CD8-positive, alpha-beta memory T cell (primary cell): ENCODE measurements at regions not wholly inside any gene's neighbourhood (a gene's known extent, or its start where the extent isn't known, plus 50 kb on each side); places are given as distances from the start of the nearest gene placed in this dataset.

Experiments
- CTCF ChIA-PET: fragments of 350-600 bp; sonication (Branson Sonifier 250); formaldehyde crosslinking; loops from one replicate; lab custom pipeline; 2021; ENCODE audit warnings: antibody characterized with exemption; lab: Charles Lee
- POLR2A ChIA-PET: fragments of 350-600 bp; sonication (Branson Sonifier 250); formaldehyde crosslinking; loops from one replicate; lab custom pipeline; 2021; ENCODE audit warnings: antibody characterized with exemption; lab: Charles Lee
- DNase-seq, 5 donors: peaks; one replicate each; pipeline versions ENCODE4 v3.0.0 to v3.0.0-alpha.2; 2020 to 2022; ENCODE audit warnings: mixed read lengths in 1 of 5
- H3K27ac ChIP-seq: one replicate; pipeline ENCODE4 v1.7.0; 2013; ENCODE audit warnings: low read depth, mild to moderate bottlenecking, low read length, moderate library complexity
- H3K27me3 ChIP-seq: 2 replicates; pipeline ENCODE4 v1.7.0; 2013; ENCODE audit warnings: low read length, mild to moderate bottlenecking; ENCODE audit not compliant: insufficient read depth, poor library complexity, severe bottlenecking
- H3K36me3 ChIP-seq: 2 replicates; pipeline ENCODE4 v1.7.0; 2013; ENCODE audit warnings: mild to moderate bottlenecking, low read length, moderate library complexity; ENCODE audit not compliant: insufficient read depth
- H3K4me1 ChIP-seq: 2 replicates; pipeline ENCODE4 v1.7.0; 2013; ENCODE audit warnings: mild to moderate bottlenecking, low read length, moderate library complexity; ENCODE audit not compliant: insufficient read depth
- H3K4me3 ChIP-seq: 2 replicates; pipeline ENCODE4 v1.7.0; 2013; ENCODE audit warnings: mild to moderate bottlenecking, low read length
- H3K9me3 ChIP-seq: 2 replicates; pipeline ENCODE4 v1.7.0; 2013; ENCODE audit warnings: mild to moderate bottlenecking, low read length
- H3K27ac Mint-ChIP-seq, 8 donors: one replicate each; pipeline ENCODE4 v1.8.0; 2020 to 2021; ENCODE audit warnings: mixed read lengths in 8 of 8, mild to moderate bottlenecking in 6 of 8, inconsistent platforms in 3 of 8, moderate library complexity in 3 of 8
- H3K27me3 Mint-ChIP-seq, 2 donors: one replicate each; pipeline ENCODE4 v1.8.0; 2020 to 2021; ENCODE audit warnings: mixed read lengths in 2 of 2, mild to moderate bottlenecking in 1 of 2, moderate library complexity in 1 of 2
- H3K36me3 Mint-ChIP-seq, 3 donors: one replicate each; pipeline ENCODE4 v1.8.0; 2020 to 2021; ENCODE audit warnings: mixed read lengths in 3 of 3, inconsistent platforms in 1 of 3, mild to moderate bottlenecking in 1 of 3
- H3K4me1 Mint-ChIP-seq, 3 donors: one replicate each; pipeline ENCODE4 v1.8.0; 2020 to 2021; ENCODE audit warnings: mixed read lengths in 3 of 3, inconsistent platforms in 1 of 3, mild to moderate bottlenecking in 1 of 3
- H3K4me3 Mint-ChIP-seq, 7 donors: one replicate each; pipeline ENCODE4 v1.8.0; 2020 to 2021; ENCODE audit warnings: mixed read lengths in 7 of 7, mild to moderate bottlenecking in 6 of 7, moderate library complexity in 4 of 7, inconsistent platforms in 2 of 7
- H3K9me3 Mint-ChIP-seq, 5 donors: one replicate each; pipeline ENCODE4 v1.8.0; 2020 to 2022; ENCODE audit warnings: mixed read lengths in 5 of 5, mild to moderate bottlenecking in 3 of 5, moderate library complexity in 2 of 5, inconsistent platforms in 1 of 5

- no peak overlapping the region for H3K4me3 Mint-ChIP-seq
- H3K27me3 ChIP-seq = peaks cover 5% of the 10 kb centered on the region
- peaks cover 0 to 5% (median 0%) of the 10 kb centered on the region in 5 donors for H3K9me3 Mint-ChIP-seq
- no peaks in the 10 kb centered on the region for H3K36me3 ChIP-seq
- peaks cover 2 to 7% (median 5%) of the 10 kb centered on the region in 3 donors for H3K4me1 Mint-ChIP-seq
- no peaks in the 10 kb centered on the region for H3K4me1 ChIP-seq
- ChIA-PET POLR2A (no interaction called here), CTCF (no interaction called here)
- no peaks in the 10 kb centered on the region for H3K9me3 ChIP-seq
- no peak overlapping the region for H3K27ac Mint-ChIP-seq
- no peak overlapping the region for H3K4me3 ChIP-seq
- H3K27ac ChIP-seq = no peak overlapping the region
- peaks cover 0 to 9% (median 0%) of the 10 kb centered on the region in 3 donors for H3K36me3 Mint-ChIP-seq
- H3K27me3 Mint-ChIP-seq = peaks cover 1 to 34% of the 10 kb centered on the region in 2 donors
- DNase-seq = no peak
Measured at GRCh38 chr15:94015324-94015723, 216.0 kb upstream of the MCTP2 start.

GRCh38 chr15:94008104-94009074 lies 223.0 kb upstream of the MCTP2 start:
- no peaks in the 10 kb centered on the region for H3K9me3 Mint-ChIP-seq
- Histone ChIP-seq H3K36me3 (no peaks in the 10 kb centered on the region), H3K4me1 (no peaks in the 10 kb centered on the region), H3K4me3 (no peak overlapping the region), H3K27me3 (peaks cover 5% of the 10 kb centered on the region), H3K27ac (no peak overlapping the region), H3K9me3 (no peaks in the 10 kb centered on the region)
- peaks cover 1 to 23% of the 10 kb centered on the region in 2 donors for H3K27me3 Mint-ChIP-seq
- CTCF ChIA-PET = no interaction called here
- no peak overlapping the region for H3K27ac Mint-ChIP-seq
- POLR2A ChIA-PET = no interaction called here
- no peaks in the 10 kb centered on the region for H3K36me3 Mint-ChIP-seq
- DNase-seq = no peak
- H3K4me1 Mint-ChIP-seq = peaks cover 2 to 7% (median 5%) of the 10 kb centered on the region in 3 donors
- H3K4me3 Mint-ChIP-seq = no peak overlapping the region

DNA sequence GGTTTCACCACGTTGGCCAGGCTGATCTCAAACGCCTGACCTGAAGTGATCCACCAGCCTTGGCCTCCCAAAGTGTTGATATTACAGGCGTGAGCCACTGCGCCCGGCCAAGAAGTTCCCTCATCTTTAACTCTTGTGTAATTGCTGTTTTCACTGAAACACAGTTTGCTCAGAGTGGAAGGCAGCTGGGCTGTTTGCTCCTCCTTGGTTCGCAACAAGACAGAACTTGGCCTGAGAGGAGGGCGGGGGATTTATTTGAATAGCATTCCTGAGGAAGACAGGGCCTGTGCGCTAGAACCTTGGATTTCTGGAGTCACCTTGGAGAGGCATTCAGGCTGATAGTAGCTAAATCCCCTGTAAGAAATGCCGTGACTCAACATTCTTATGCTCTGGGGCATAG lies 226.7 kb upstream of the MCTP2 start:
- no peaks in the 10 kb centered on the region for H3K27me3 ChIP-seq
- CTCF ChIA-PET = no interaction called here
- no peak overlapping the region for H3K4me3 ChIP-seq
- H3K4me1 Mint-ChIP-seq = no peaks in the 10 kb centered on the region
- no peaks in the 10 kb centered on the region for H3K36me3 Mint-ChIP-seq
- H3K27ac ChIP-seq = no peak overlapping the region
- POLR2A ChIA-PET = no interaction called here
- H3K9me3 Mint-ChIP-seq = no peaks in the 10 kb centered on the region
- no peak overlapping the region for H3K4me3 Mint-ChIP-seq
- H3K4me1 ChIP-seq = no peaks in the 10 kb centered on the region
- no peaks in the 10 kb centered on the region for H3K9me3 ChIP-seq
- DNase-seq = no peak
- no peak overlapping the region for H3K27ac Mint-ChIP-seq
- no peaks in the 10 kb centered on the region for H3K36me3 ChIP-seq
- H3K27me3 Mint-ChIP-seq = peaks cover 0 to 13% of the 10 kb centered on the region in 2 donors

- ChIA-PET CTCF (no interaction called here), POLR2A (no interaction called here)
- H3K36me3 ChIP-seq = no peaks in the 10 kb centered on the region
- H3K4me1 Mint-ChIP-seq = no peaks in the 10 kb centered on the region
- no peaks in the 10 kb centered on the region for H3K27me3 ChIP-seq
- H3K9me3 ChIP-seq = no peaks in the 10 kb centered on the region
- H3K27ac Mint-ChIP-seq = peak overlapping the region in 1 of 8 donors; percentile 90
- H3K4me1 ChIP-seq = no peaks in the 10 kb centered on the region
- no peaks in the 10 kb centered on the region for H3K36me3 Mint-ChIP-seq
- H3K27me3 Mint-ChIP-seq = peaks cover 0 to 12% of the 10 kb centered on the region in 2 donors
- no peak overlapping the region for H3K4me3 Mint-ChIP-seq
- DNase-seq = no peak
- no peak overlapping the region for H3K27ac ChIP-seq
- no peak overlapping the region for H3K4me3 ChIP-seq
- no peaks in the 10 kb centered on the region for H3K9me3 Mint-ChIP-seq
Measured at GRCh38 chr15:94002041-94002440, 229.3 kb upstream of the MCTP2 start.

- Histone ChIP-seq H3K9me3 (no peaks in the 10 kb centered on the region), H3K4me3 (no peak overlapping the region), H3K27me3 (no peaks in the 10 kb centered on the region), H3K36me3 (no peaks in the 10 kb centered on the region), H3K27ac (no peak overlapping the region), H3K4me1 (no peaks in the 10 kb centered on the region)
- H3K27me3 Mint-ChIP-seq = peaks cover 0 to 12% of the 10 kb centered on the region in 2 donors
- ChIA-PET POLR2A (no interaction called here), CTCF (no interaction called here)
- no peak for DNase-seq
- H3K4me3 Mint-ChIP-seq = no peak overlapping the region
- H3K27ac Mint-ChIP-seq = no peak overlapping the region
- no peaks in the 10 kb centered on the region for H3K36me3 Mint-ChIP-seq
- no peaks in the 10 kb centered on the region for H3K9me3 Mint-ChIP-seq
- no peaks in the 10 kb centered on the region for H3K4me1 Mint-ChIP-seq
Measured at GRCh38 chr15:94001255-94001801, 230.0 kb upstream of the MCTP2 start.

GRCh38 chr15:94000606-94001005 lies 230.8 kb upstream of the MCTP2 start:
- no peak overlapping the region for H3K4me3 Mint-ChIP-seq
- Histone ChIP-seq H3K27ac (no peak overlapping the region), H3K27me3 (no peaks in the 10 kb centered on the region), H3K36me3 (no peaks in the 10 kb centered on the region), H3K4me3 (no peak overlapping the region), H3K9me3 (no peaks in the 10 kb centered on the region), H3K4me1 (no peaks in the 10 kb centered on the region)
- no peaks in the 10 kb centered on the region for H3K9me3 Mint-ChIP-seq
- no peak for DNase-seq
- POLR2A ChIA-PET = no interaction called here
- H3K4me1 Mint-ChIP-seq = no peaks in the 10 kb centered on the region
- peaks cover 0 to 10% of the 10 kb centered on the region in 2 donors for H3K27me3 Mint-ChIP-seq
- H3K27ac Mint-ChIP-seq = peak overlapping the region in 1 of 8 donors; percentile 10
- CTCF ChIA-PET = no interaction called here
- H3K36me3 Mint-ChIP-seq = no peaks in the 10 kb centered on the region

- H3K36me3 ChIP-seq = no peaks in the 10 kb centered on the region
- Mint-ChIP-seq H3K27me3 (peaks cover 0 to 13% of the 10 kb centered on the region in 2 donors), H3K4me3 (no peak overlapping the region), H3K36me3 (no peaks in the 10 kb centered on the region), H3K4me1 (no peaks in the 10 kb centered on the region), H3K27ac (no peak overlapping the region), H3K9me3 (no peaks in the 10 kb centered on the region)
- no peaks in the 10 kb centered on the region for H3K9me3 ChIP-seq
- ChIA-PET POLR2A (no interaction called here), CTCF (interaction anchor here (1.0 kb wide), 1 partner anchor 10 kb away, joined by 3 read pairs; no protein-coding TSS in a partner anchor)
- no peaks in the 10 kb centered on the region for H3K27me3 ChIP-seq
- no peak overlapping the region for H3K4me3 ChIP-seq
- no peaks in the 10 kb centered on the region for H3K4me1 ChIP-seq
- no peak overlapping the region for H3K27ac ChIP-seq
- DNase-seq = no peak
Measured at GRCh38 chr15:93997071-93997658, 234.2 kb upstream of the MCTP2 start.

DNA sequence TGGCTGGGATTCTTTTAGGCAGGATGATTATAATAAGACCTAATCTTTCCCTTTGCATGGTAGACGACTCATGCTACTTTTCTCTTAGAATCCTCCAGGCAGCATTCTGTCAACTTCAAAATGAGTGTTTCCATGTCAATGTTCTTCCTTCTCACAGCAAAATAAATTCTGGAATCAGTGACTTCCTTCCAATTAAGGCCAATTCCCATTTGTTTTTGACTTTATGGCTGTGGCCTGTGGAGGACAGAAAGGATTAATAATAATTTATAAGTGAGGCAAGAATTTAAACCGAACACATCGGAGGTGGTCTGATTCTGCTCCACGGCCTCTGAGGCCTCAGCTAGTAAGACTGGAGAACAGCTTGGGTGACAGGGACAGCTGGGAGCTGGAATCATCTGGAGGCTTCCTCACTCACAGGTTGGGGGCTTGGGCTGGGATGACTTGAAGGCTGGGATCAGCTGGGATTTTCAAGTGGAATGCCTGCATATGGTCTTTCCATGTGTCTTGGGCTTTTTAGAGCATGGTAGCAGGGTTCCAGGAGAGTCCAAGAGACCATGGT lies 241.8 kb upstream of the MCTP2 start:
- H3K27me3 ChIP-seq = no peaks in the 10 kb centered on the region
- ChIA-PET CTCF (no interaction called here), POLR2A (no interaction called here)
- Mint-ChIP-seq H3K4me3 (no peak overlapping the region), H3K36me3 (peaks cover 0 to 3% (median 0%) of the 10 kb centered on the region in 3 donors), H3K4me1 (peaks cover 23 to 33% (median 26%) of the 10 kb centered on the region in 3 donors), H3K9me3 (no peaks in the 10 kb centered on the region), H3K27ac (peak overlapping the region in 1 of 8 donors; percentile 10), H3K27me3 (peaks cover 0 to 5% of the 10 kb centered on the region in 2 donors)
- H3K4me1 ChIP-seq = peaks cover 14% of the 10 kb centered on the region
- H3K27ac ChIP-seq = no peak overlapping the region
- no peaks in the 10 kb centered on the region for H3K9me3 ChIP-seq
- no peak for DNase-seq
- no peak overlapping the region for H3K4me3 ChIP-seq
- no peaks in the 10 kb centered on the region for H3K36me3 ChIP-seq
